Panc1 (cell line): ENCODE measurements at regions not wholly inside any gene's neighbourhood (a gene's known extent, or its start where the extent isn't known, plus 50 kb on each side); places are given as distances from the start of the nearest gene placed in this dataset.

Source experiments
- ATAC-seq: fragments of 200-7000 bp; cut with Tn5 transposase; 2 replicates; pipeline ENCODE4 v1.9.1; 2020; ENCODE audit warnings: mild to moderate bottlenecking, moderate library complexity
- BruUV-seq: library from RNA; stranded (reverse); fragments of 400-500 nt; replicated peaks from 2 replicates; lab custom pipeline; 2021; lab: Mats Ljungman, UMichigan
- CTCF ChIA-PET: fragments of 300-600 bp; sonication (Branson Sonifier 250); formaldehyde crosslinking; loops from one replicate; lab custom pipeline; 2022; ENCODE audit warnings: antibody characterized with exemption; lab: Charles Lee
- POLR2A ChIA-PET: fragments of 300-600 bp; sonication (Branson Sonifier 250); formaldehyde crosslinking; loops from one replicate; lab custom pipeline; 2022; ENCODE audit warnings: antibody characterized with exemption; lab: Charles Lee
- DNase-seq: peaks from one replicate; pipeline ENCODE4 v3.0.0-alpha.2; 2010; ENCODE audit warnings: low read depth, low spot score
- H3K27ac ChIP-seq: 2 replicates; pipeline ENCODE4 v1.5.1; 2011; ENCODE audit warnings: mild to moderate bottlenecking, low read length, inconsistent platforms
- H3K27me3 ChIP-seq: fragments of 200-500 bp; sonication (Bioruptor generic); 2 replicates; pipeline ENCODE4 v1.6.0; 2014; ENCODE audit warnings: low read length, inconsistent platforms; ENCODE audit not compliant: control insufficient read depth, insufficient read depth
- H3K36me3 ChIP-seq: fragments of 200-500 bp; sonication (Bioruptor generic); 2 replicates; pipeline ENCODE4 v1.5.1; 2014; ENCODE audit warnings: inconsistent platforms, mild to moderate bottlenecking, low read length, moderate library complexity; ENCODE audit not compliant: control insufficient read depth, insufficient read depth
- H3K4me1 ChIP-seq: 2 replicates; pipeline ENCODE4 v1.5.1; 2011; ENCODE audit warnings: inconsistent platforms, mild to moderate bottlenecking, low read length, moderate library complexity; ENCODE audit not compliant: control insufficient read depth, insufficient read depth
- H3K4me3 ChIP-seq, 2 experiments: 2 replicates each; pipeline ENCODE4 v1.5.1; 2011 to 2012; ENCODE audit warnings: low read depth in 2 of 2, low read length in 2 of 2, mild to moderate bottlenecking in 2 of 2, inconsistent platforms in 1 of 2, moderate library complexity in 1 of 2
- H3K9me3 ChIP-seq: fragments of 200-500 bp; sonication (Bioruptor generic); 2 replicates; pipeline ENCODE4 v1.5.1; 2014; ENCODE audit warnings: low read depth, mild to moderate bottlenecking, inconsistent platforms, low read length, moderate library complexity; ENCODE audit not compliant: control insufficient read depth, insufficient read depth
- POLR2AphosphoS5 ChIP-seq: IDR thresholded peaks from 2 replicates; pipeline ENCODE4 v1.6.1; 2012; ENCODE audit warnings: mild to moderate bottlenecking, low read depth, low read length, moderate library complexity
- SIN3A ChIP-seq: IDR thresholded peaks from 2 replicates; pipeline ENCODE4 v1.6.1; 2012; ENCODE audit warnings: low read depth, mild to moderate bottlenecking, low read length, moderate library complexity, borderline replicate concordance; ENCODE audit not compliant: insufficient read depth
- TCF7L2 ChIP-seq: IDR thresholded peaks from 2 replicates; pipeline ENCODE4 v1.6.1; 2011; ENCODE audit warnings: mild to moderate bottlenecking, low read depth, low read length, inconsistent platforms
- in situ Hi-C: cut with HindIII; loops from 2 replicates; pipeline ENCODE4 v1.10.0; 2016; ENCODE audit warnings: low sequenced_read_pairs, low pct_unique_long_range_greater_than_20kb
- intact Hi-C: fragments of 100-400 bp; cut with micrococcal nuclease; formaldehyde crosslinking; loops from one replicate; pipeline ENCODE4 v1.10.0; 2022; ENCODE audit not compliant: unreplicated experiment
- TF ChIP-seq, protein P1 (sequence below): fragments of 450-650 bp; IDR thresholded peaks from 2 replicates; pipeline ENCODE4 v1.5.1; 2017; ENCODE audit warnings: mild to moderate bottlenecking
- TF ChIP-seq, protein P2 (sequence below), 2 experiments: IDR thresholded peaks; 2 replicates each; pipeline ENCODE4 v1.6.1; 2011 to 2012; ENCODE audit warnings: low read depth in 2 of 2, control low read depth in 1 of 2, low read length in 1 of 2, mild to moderate bottlenecking in 1 of 2, moderate library complexity in 1 of 2; ENCODE audit not compliant: insufficient read depth in 1 of 2

GRCh38 chr14:62283837-62284236, 521.6 kb downstream of the SNAPC1 start:
- ATAC-seq (no peak), DNase-seq (no peak)
- CTCF ChIA-PET, result no interaction called here
- TF ChIP-seq, protein P1, sequence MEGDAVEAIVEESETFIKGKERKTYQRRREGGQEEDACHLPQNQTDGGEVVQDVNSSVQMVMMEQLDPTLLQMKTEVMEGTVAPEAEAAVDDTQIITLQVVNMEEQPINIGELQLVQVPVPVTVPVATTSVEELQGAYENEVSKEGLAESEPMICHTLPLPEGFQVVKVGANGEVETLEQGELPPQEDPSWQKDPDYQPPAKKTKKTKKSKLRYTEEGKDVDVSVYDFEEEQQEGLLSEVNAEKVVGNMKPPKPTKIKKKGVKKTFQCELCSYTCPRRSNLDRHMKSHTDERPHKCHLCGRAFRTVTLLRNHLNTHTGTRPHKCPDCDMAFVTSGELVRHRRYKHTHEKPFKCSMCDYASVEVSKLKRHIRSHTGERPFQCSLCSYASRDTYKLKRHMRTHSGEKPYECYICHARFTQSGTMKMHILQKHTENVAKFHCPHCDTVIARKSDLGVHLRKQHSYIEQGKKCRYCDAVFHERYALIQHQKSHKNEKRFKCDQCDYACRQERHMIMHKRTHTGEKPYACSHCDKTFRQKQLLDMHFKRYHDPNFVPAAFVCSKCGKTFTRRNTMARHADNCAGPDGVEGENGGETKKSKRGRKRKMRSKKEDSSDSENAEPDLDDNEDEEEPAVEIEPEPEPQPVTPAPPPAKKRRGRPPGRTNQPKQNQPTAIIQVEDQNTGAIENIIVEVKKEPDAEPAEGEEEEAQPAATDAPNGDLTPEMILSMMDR, result no peak
- TF ChIP-seq, protein P2, sequence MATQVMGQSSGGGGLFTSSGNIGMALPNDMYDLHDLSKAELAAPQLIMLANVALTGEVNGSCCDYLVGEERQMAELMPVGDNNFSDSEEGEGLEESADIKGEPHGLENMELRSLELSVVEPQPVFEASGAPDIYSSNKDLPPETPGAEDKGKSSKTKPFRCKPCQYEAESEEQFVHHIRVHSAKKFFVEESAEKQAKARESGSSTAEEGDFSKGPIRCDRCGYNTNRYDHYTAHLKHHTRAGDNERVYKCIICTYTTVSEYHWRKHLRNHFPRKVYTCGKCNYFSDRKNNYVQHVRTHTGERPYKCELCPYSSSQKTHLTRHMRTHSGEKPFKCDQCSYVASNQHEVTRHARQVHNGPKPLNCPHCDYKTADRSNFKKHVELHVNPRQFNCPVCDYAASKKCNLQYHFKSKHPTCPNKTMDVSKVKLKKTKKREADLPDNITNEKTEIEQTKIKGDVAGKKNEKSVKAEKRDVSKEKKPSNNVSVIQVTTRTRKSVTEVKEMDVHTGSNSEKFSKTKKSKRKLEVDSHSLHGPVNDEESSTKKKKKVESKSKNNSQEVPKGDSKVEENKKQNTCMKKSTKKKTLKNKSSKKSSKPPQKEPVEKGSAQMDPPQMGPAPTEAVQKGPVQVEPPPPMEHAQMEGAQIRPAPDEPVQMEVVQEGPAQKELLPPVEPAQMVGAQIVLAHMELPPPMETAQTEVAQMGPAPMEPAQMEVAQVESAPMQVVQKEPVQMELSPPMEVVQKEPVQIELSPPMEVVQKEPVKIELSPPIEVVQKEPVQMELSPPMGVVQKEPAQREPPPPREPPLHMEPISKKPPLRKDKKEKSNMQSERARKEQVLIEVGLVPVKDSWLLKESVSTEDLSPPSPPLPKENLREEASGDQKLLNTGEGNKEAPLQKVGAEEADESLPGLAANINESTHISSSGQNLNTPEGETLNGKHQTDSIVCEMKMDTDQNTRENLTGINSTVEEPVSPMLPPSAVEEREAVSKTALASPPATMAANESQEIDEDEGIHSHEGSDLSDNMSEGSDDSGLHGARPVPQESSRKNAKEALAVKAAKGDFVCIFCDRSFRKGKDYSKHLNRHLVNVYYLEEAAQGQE (IDR thresholded peaks at IDR 0.05; ENCODE audit: insufficient read depth in 1 of 2, low read depth in 2 of 2, low read length in 1 of 2), result no peak
- TF ChIP-seq POLR2AphosphoS5, result no peak
- TF ChIP-seq SIN3A, result no peak
- no TSS peak for BruUV-seq
- in situ Hi-C loops, result no loop called here
- Histone ChIP-seq H3K27me3 (no peaks in the 10 kb centered on the region), H3K27ac (no peak overlapping the region), H3K36me3 (no peaks in the 10 kb centered on the region), H3K9me3 (no peaks in the 10 kb centered on the region), H3K4me1 (no peaks in the 10 kb centered on the region), H3K4me3 (no peak overlapping the region)
- intact Hi-C loops, result no loop called here
- POLR2A ChIA-PET, result no interaction called here

- in situ Hi-C loops (no loop called here), intact Hi-C loops (no loop called here)
- DNase-seq (no peak), ATAC-seq (no peak)
- ChIA-PET POLR2A (no interaction called here), CTCF (no interaction called here)
- Histone ChIP-seq H3K27me3 (no peaks in the 10 kb centered on the region), H3K27ac (no peak overlapping the region), H3K4me3 (no peak overlapping the region), H3K4me1 (no peaks in the 10 kb centered on the region), H3K9me3 (no peaks in the 10 kb centered on the region), H3K36me3 (no peaks in the 10 kb centered on the region)
- BruUV-seq, result no TSS peak
- TF ChIP-seq, protein P1, result no peak
- TF ChIP-seq POLR2AphosphoS5 (no peak), TCF7L2 (no peak), SIN3A (no peak)
- TF ChIP-seq, protein P2 (IDR thresholded peaks at IDR 0.05; ENCODE audit: insufficient read depth in 1 of 2, low read depth in 2 of 2, low read length in 1 of 2), result no peak
Observed at GRCh38 chr14:62289471-62289870, 527.3 kb downstream of the SNAPC1 start.
